ENCODE measurements at regions not wholly inside any gene's neighbourhood (a gene's known extent, or its start where the extent isn't known, plus 50 kb on each side); places are given as distances from the start of the nearest gene placed in this dataset.
"Not testable (repeated sequence)": the region's sequence is repeated elsewhere in the genome, so short reads cannot be mapped to it uniquely, and the experiment has no call there.

GRCh38 chr14:66312451-66312850 is 173.7 kb upstream of the CCDC196 start:
- no peak for DNase-seq
- intact Hi-C loops (cut with DNase I), result no loop called here

DNA sequence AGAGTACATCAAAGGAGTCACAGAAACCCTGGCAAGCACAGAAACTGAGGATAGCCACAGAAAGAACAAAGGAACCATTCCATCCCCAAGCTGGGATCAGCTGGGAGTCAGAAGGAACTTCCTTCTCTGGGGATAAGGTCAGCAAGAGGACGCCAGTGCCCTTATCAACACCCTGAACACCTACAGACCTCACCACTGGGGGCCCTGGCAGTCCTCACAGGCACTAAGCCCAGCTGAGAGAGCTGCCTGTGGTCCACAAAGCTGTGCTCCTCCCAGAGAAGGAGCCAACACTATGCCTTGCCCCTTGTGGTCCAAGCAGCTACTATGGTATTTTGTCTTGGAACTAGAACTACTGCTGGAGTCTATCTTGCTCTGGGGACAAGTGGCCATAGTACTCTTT is 171.1 kb upstream of the CCDC196 start:
- DNase-seq, result no peak
- intact Hi-C loops (cut with DNase I), result no loop called here

DNA sequence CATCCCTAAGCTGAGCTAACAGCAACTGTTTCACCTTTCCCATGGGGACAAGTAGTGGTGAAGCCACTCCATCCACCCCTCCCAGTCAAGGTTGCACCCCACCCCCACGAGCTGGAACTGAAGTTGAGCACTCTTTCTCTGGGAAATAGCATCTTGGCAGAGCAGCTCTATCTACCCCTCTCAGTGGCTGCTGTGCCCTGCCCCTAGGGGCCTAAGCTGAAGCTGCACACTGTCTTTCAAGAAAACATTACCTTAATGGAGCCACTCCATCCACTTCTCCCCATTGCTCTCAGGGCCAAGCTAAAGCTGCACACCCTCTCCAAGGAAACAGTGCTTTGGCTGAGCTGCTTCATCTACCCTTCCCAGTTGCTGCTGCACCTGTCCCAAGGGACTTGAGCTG is 170.6 kb upstream of the CCDC196 start:
- DNase-seq, result no peak
- intact Hi-C loops (cut with DNase I), result no loop called here

GRCh38 chr14:66322564-66322963 is 163.6 kb upstream of the CCDC196 start:
- intact Hi-C loops (cut with DNase I), result no loop called here
- no peak for DNase-seq

GRCh38 chr14:66330228-66330627 is 155.9 kb upstream of the CCDC196 start:
- intact Hi-C loops (cut with DNase I), result no loop called here
- no peak for DNase-seq

DNA sequence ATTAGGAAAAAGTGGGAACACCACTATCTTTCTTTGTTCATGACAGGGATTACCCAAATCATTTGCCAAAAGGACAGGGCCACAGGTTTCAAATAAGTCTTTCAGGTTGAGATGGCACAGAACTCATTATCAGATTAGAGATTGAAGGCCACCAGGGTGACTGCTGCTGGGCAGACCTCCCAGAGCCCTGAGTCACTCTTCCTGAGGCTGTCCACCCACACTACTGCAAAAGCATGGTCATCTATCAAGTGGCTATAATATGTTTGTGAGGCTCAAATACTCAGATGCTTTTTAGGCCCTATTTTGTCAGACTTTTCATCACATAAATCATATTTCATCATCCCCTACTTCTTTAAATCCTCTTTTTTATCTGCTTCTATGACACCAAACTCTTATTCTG is 155.3 kb upstream of the CCDC196 start:
- intact Hi-C loops (cut with DNase I), result no loop called here

GRCh38 chr14:66333293-66333692 is 152.9 kb upstream of the CCDC196 start:
- intact Hi-C loops (cut with DNase I); DNase-seq: not testable (repeated sequence)

More for the DNA sequence above, 155.3 kb upstream of the CCDC196 start:
- DNase-seq, result no peak

DNA sequence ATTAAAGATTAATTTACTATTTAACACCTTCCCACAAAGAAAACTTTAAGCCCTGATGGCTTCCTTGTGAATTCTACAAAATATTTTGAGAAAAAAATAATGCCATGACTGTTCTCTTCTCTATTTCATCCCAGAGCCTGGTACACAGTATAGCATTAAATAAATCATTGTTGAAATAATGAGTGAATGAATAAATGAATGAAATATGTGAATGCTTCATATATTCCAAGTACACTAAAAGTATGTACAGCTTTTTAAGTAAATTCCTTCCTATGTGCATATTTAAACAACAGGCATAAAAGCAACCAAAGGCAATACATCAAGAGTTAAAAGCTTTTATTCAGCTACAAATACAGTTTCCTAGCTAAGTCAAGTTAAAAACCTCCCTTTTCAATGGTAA is 144.9 kb upstream of the CCDC196 start:
- DNase-seq, result no peak
- intact Hi-C loops (cut with DNase I), result no loop called here

- no peak for DNase-seq
- intact Hi-C loops (cut with DNase I), result no loop called here
Observed at GRCh38 chr14:66345986-66346385, 140.2 kb upstream of the CCDC196 start.

DNA sequence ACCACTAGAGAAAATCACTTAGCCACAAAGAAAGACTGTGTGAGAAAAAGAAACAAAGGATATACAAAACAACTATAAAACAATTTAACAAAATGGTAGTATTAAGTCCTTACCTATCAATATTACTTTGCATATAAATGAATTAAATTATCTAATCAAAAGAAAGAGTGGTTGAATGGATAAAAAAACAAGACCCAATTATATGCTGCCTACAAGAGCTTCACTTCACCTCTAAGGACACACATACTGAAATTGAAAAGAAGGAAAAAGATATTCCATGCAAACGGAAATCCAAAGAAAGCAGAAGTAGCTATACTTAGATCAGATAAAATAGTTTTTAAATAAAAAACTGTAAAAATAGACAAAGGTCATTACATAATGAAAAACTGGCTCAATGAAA is 134.9 kb upstream of the CCDC196 start:
- intact Hi-C loops (cut with DNase I), result no loop called here
- DNase-seq, result no peak

- intact Hi-C loops (cut with DNase I), result no loop called here
- DNase-seq, result peak in 10 of 42 donors; percentile 18 to 55 (median 33)
Observed at GRCh38 chr14:66359500-66359899, 126.7 kb upstream of the CCDC196 start.

GRCh38 chr14:66360366-66360926 is 125.7 kb upstream of the CCDC196 start:
- intact Hi-C loops (cut with DNase I), result no loop called here
- DNase-seq, result no peak

- no peak for DNase-seq
- intact Hi-C loops (cut with DNase I), result no loop called here
Observed at GRCh38 chr14:66361013-66361412, 125.2 kb upstream of the CCDC196 start.

- intact Hi-C loops (cut with DNase I), result no loop called here
- DNase-seq, result no peak
Observed at GRCh38 chr14:66365388-66365787, 120.8 kb upstream of the CCDC196 start.

DNA sequence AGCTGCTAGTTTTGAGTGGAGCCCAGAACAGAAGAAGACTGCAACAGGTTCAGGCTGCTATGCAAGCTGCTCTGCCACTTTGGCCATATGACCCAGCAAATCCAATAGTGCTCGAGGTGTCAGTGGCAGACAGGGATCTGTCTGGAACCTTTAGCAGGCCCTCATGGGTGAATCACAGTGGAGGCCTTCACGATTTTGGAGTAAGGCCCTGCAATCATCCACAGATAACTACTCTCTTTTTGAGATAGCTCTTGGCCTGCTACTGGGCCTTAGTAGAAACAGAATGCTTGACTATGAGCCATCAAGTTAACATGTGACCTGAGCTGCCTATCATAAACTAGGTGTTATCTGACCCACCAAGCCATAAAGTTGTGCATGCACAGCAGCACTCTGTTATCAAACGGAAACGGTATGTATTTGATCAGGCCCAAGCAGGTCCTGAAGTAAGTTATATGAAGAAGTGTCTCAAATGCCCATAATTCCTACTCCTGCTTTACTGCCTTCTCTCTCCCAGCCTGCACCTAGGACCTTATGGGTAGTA is 116.9 kb upstream of the CCDC196 start:
- no peak for DNase-seq
- intact Hi-C loops (cut with DNase I), result no loop called here

DNA sequence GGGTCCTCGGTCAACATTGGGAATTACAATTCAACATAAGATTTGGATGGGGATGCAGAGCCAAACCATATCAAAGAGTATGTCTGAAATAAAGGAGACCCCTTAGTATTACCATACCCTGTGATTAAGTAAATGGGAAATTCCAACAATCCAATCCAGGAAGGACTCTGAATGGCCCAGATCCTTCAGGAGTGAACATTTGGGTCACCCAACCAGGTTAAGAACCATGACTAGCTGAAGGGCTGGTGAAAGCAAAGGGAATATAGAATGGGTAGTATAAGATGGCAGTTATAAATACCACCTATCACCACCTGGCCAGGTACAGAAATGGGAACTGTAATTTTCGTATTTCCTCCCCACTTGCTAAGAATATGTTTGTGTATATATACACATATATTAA is 114.4 kb upstream of the CCDC196 start:
- no peak for DNase-seq
- intact Hi-C loops (cut with DNase I), result no loop called here

DNA sequence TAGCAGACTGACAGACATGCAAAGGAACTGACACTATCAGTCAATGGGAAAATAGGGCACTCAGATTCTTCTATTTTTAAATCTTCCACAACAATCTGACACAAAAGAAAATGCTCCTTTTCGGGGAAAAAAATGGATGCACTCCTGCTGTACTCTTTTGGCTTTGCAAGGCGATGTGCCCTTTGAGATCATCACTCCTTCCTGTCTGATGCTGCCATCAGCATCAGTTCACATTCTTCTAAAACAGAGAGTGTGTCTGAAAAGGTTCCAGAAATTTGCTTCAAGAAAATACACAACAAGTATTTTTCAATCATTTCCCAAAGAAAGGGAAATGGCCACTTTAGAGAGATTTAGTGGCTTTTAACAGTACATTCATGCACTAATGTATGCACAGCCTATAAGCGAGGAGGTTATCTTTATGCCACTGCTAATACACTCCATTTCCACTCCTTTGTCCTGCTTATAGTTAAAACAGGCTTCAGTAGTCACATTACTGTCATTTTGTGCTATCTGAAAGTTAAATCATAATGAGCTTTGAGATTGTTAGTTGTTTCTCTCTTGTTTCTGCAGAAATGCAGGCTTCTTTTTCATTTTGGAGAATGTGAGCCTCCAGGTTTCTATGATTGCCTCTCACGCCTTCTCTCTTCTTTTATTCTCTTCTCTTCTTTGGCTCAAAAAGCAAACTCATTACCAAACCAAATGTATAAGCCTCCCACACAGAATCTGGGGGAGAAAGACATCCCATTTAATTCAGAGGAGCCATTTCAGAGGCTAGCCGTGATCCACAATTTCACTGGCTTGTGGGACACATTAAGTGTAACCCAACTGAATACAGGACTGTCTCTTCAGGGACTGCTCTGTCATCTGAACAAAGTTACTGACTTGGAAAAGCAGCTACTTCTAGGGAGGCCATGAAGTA is 110.9 kb upstream of the CCDC196 start:
- intact Hi-C loops (cut with DNase I), result no loop called here
- peak in 2 of 42 donors; percentile 18 to 47 for DNase-seq

- DNase-seq, result no peak
- intact Hi-C loops (cut with DNase I), result no loop called here
Observed at GRCh38 chr14:66377574-66377973, 108.6 kb upstream of the CCDC196 start.

- intact Hi-C loops (cut with DNase I), result no loop called here
- DNase-seq, result peak in 1 of 42 donors; percentile 16
Observed at GRCh38 chr14:66378712-66379505, 107.3 kb upstream of the CCDC196 start.

DNA sequence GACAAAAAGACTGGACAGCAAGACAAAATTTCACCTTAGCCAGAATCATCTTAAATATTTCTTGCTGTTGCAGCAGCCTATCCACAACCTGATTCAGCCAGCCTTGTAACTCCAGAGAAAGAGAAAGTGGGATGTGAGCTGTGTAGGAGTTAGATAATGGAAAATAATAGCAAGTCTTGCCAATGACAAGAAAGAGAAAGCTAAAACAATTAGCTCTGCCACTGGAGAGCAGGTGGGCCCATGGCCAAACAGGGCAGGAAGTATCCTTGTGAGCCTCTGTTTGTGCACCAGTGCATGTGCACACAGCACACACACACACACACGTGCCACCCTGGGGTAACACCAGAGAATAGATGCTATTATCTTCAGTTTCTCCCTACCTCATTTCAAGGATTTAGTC is 106.0 kb upstream of the CCDC196 start:
- DNase-seq, result peak in 19 of 42 donors; percentile 11 to 64 (median 28)
- intact Hi-C loops (cut with DNase I), result no loop called here

Measured in head of caudate nucleus (tissue), 42 donors.